Mucosa of descending colon (tissue), 3 donors: ENCODE measurements at regions not wholly inside any gene's neighbourhood (a gene's known extent, or its start where the extent isn't known, plus 50 kb on each side); places are given as distances from the start of the nearest gene placed in this dataset.

ENCODE experiments used
- ATAC-seq: fragments of 200-7000 bp; cut with Tn5 transposase; one replicate; pipeline ENCODE4 v1.9.1; 2020; ENCODE audit warnings: mild to moderate bottlenecking, moderate library complexity
- DNase-seq, 3 donors: peaks; one replicate each; pipeline ENCODE4 v3.0.0-alpha.2; 2020
- H3K36me3 ChIP-seq: fragments of 200-600 bp; one replicate; pipeline ENCODE4 v1.8.0; 2021; ENCODE audit warnings: low read depth, mild to moderate bottlenecking
- H3K4me1 ChIP-seq: fragments of 200-600 bp; one replicate; pipeline ENCODE4 v1.8.0; 2021; ENCODE audit warnings: low read depth, mild to moderate bottlenecking
- H3K4me3 ChIP-seq: fragments of 200-600 bp; one replicate; pipeline ENCODE4 v1.8.0; 2021; ENCODE audit warnings: mild to moderate bottlenecking
- H3K9me3 ChIP-seq: fragments of 200-600 bp; one replicate; pipeline ENCODE4 v1.8.0; 2021; ENCODE audit warnings: mild to moderate bottlenecking
- CTCF ChIP-seq: fragments of 200-600 bp; IDR thresholded peaks from one replicate; pipeline ENCODE4 v1.8.0; 2022; ENCODE audit warnings: antibody characterized with exemption, mild to moderate bottlenecking
- intact Hi-C, 2 donors: fragments of 100-400 bp; cut with DNase I in 1 of 2; cut with micrococcal nuclease in 1 of 2; formaldehyde crosslinking; loops; one replicate each; pipeline versions ENCODE4 v1.11.0 to v1.11.1; 2022; cut with DNase I, micrococcal nuclease
- donor health status: DM: no; HTN: no; CAD: no; lungs with moderate emphysema.
- donor health status: DM: no; HTN: no; CAD: no.
- donor health status: DM: no; HTN: yes; CAD: no.

DNA sequence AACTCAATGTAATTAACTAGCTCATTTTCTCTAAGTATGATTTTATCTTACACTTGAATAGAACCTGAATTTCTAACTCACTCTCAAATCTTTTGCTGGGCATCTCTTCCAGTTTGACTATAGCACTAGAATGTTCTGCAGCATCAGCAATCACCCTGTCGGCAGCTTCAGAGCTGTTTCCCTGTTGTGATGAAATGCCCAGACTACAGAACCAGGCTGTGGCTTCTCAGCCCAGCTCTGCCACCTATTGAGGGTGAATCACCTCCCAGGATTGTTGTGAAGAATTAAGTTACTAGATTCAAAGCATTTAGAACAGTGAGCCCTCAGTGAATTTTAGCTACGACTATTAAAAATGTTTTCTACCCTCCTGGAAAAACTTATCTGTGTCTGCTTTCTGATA lies 90.4 kb upstream of the ANKRD55 start:
- H3K36me3 ChIP-seq: no peaks in the 10 kb centered on the region
- no peak for ATAC-seq
- no peaks in the 10 kb centered on the region for H3K9me3 ChIP-seq
- intact Hi-C loops: no loop called here
- no peaks in the 10 kb centered on the region for H3K4me1 ChIP-seq
- no peak for TF ChIP-seq CTCF
- no peak overlapping the region for H3K4me3 ChIP-seq
- DNase-seq: no peak

- no peak for DNase-seq
- Histone ChIP-seq H3K4me3 (no peak overlapping the region), H3K36me3 (no peaks in the 10 kb centered on the region), H3K9me3 (no peaks in the 10 kb centered on the region), H3K4me1 (no peaks in the 10 kb centered on the region)
- no peak for ATAC-seq
- TF ChIP-seq CTCF: no peak
- intact Hi-C loops: no loop called here
Measured at GRCh38 chr5:56322592-56322991, 89.5 kb upstream of the ANKRD55 start.

- DNase-seq: no peak
- no peak for ATAC-seq
- Histone ChIP-seq H3K4me3 (no peak overlapping the region), H3K36me3 (no peaks in the 10 kb centered on the region), H3K4me1 (no peaks in the 10 kb centered on the region), H3K9me3 (no peaks in the 10 kb centered on the region)
- TF ChIP-seq CTCF: no peak
- intact Hi-C loops: no loop called here
Measured at GRCh38 chr5:56321236-56321881, 88.2 kb upstream of the ANKRD55 start.

DNA sequence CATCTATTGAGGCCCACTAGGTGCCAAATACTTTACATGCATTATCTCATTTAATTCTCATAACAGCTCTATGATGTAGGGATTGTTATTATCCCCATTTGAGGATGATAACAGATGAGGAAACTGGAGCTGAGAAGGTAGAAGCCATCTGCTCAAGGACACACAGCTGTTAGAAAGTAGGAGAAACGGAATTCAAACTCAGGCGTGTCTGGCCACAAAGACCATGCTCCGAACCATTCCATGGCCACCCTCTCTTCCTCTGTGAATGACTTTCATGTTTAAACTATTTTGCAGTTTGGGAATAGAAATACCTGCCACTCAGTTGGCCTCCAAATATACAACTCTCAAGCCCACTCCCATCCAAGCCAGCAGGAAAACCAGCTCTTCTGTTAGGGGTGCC lies 87.6 kb upstream of the ANKRD55 start:
- DNase-seq: no peak
- no peak for TF ChIP-seq CTCF
- Histone ChIP-seq H3K4me1 (no peaks in the 10 kb centered on the region), H3K4me3 (no peak overlapping the region), H3K9me3 (no peaks in the 10 kb centered on the region), H3K36me3 (no peaks in the 10 kb centered on the region)
- ATAC-seq: no peak
- intact Hi-C loops: no loop called here

- intact Hi-C loops: no loop called here
- ATAC-seq (peak; percentile 16), DNase-seq (peak in 1 of 3 donors; percentile 28)
- Histone ChIP-seq H3K4me3 (no peak overlapping the region), H3K4me1 (no peaks in the 10 kb centered on the region), H3K9me3 (no peaks in the 10 kb centered on the region), H3K36me3 (no peaks in the 10 kb centered on the region)
- TF ChIP-seq CTCF: no peak
Measured at GRCh38 chr5:56319526-56320181, 86.5 kb upstream of the ANKRD55 start.
